ENCODE measurements at regions not wholly inside any gene's neighbourhood (a gene's known extent, or its start where the extent isn't known, plus 50 kb on each side); places are given as distances from the start of the nearest gene placed in this dataset.
A peak's percentile ranks its signal among the peaks of the same experiment; 100 is the strongest.

DNA sequence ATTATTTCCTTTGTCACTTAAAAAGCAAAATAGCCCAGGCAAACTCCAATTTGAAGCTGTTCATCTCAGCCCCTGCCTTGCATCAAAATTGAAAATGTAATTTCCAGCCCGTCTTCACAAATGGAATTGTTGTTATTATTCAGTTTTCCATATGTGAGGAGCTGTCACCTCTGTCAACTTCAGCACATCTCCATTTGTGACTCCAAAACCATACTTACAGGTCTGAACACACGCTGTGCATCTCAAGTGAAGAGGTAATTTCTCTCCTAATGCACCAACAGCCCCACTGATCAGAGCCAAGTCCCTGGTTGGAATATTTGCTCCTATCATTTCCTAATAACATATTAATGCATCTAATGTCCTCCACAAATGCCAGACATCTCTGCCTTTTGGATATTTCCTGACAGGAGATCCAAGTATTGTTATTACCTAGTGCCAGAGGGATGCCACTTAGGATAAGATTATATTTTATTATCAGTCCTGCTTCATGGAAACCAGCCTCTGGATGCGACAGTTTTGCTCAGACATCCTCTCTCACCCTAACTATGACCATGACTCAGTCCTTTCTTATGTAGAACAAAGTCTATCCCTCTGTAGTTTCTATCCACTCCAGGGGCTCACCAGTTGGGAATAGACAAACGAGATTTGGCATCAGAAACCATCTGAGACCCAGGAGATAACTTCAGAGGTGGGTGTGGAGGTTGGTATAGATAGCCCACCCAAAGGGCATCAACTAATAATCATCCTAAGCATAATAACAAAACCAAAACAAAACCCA is 379.8 kb downstream of the VPS13C start:
- Histone ChIP-seq H2AFZ (ENCODE audit: low read length) (no peak overlapping the region), H3K4me2 (ENCODE audit: insufficient read depth, insufficient read length, low read length) (no peak overlapping the region), H3K27me3 (ENCODE audit: insufficient read depth, low read length) (no peaks in the 10 kb centered on the region), H2BK12ac (ENCODE audit: insufficient read length, low read depth, low read length) (no peak overlapping the region), H3K79me2 (ENCODE audit: insufficient read depth, low read length) (no peaks in the 10 kb centered on the region), H4K20me1 (ENCODE audit: control insufficient read depth, insufficient read depth, insufficient read length) (no peaks in the 10 kb centered on the region), H3K18ac (ENCODE audit: insufficient read length, low read depth, low read length) (no peak overlapping the region), H2BK20ac (ENCODE audit: low read depth, low read length, poor library complexity, severe bottlenecking) (no peak overlapping the region), H3K27ac (ENCODE audit: insufficient read length, low read depth, low read length) (no peak overlapping the region), H2BK120ac (ENCODE audit: low read depth, low read length, poor library complexity, severe bottlenecking) (no peak overlapping the region), H4K5ac (ENCODE audit: insufficient read length, low read depth, low read length) (no peak overlapping the region), H3K23me2 (ENCODE audit: insufficient read length, low read depth, low read length, poor library complexity, severe bottlenecking) (no peaks in the 10 kb centered on the region), H3K9me3 (ENCODE audit: control insufficient read depth, low read depth, low read length) (no peaks in the 10 kb centered on the region), H2BK5ac (ENCODE audit: insufficient read length, low read length) (peak overlapping the region; percentile 37), H3K14ac (ENCODE audit: insufficient read depth, low read length) (no peak overlapping the region), H3K4ac (ENCODE audit: low read depth, low read length) (no peak overlapping the region), H4K8ac (replicated peaks; ENCODE audit: insufficient read length, low read depth, low read length) (no peak overlapping the region), H3K23ac (ENCODE audit: insufficient read length, low read depth, low read length) (no peak overlapping the region), H3K56ac (ENCODE audit: insufficient read length, low read depth, low read length) (no peak overlapping the region), H3T11ph (ENCODE audit: low read length) (no peak overlapping the region), H4K91ac (ENCODE audit: insufficient read length, low read depth, low read length) (no peak overlapping the region), H2BK15ac (ENCODE audit: low read depth, low read length) (no peak overlapping the region), H3K4me1 (ENCODE audit: insufficient read depth, low read length) (peaks cover 6% of the 10 kb centered on the region; the same call in 1 of the 2 replicates), H3K9ac (ENCODE audit: extremely low read depth, insufficient read length, low read length) (no peak overlapping the region), H3K79me1 (ENCODE audit: insufficient read depth, low read depth, low read length, poor library complexity, severe bottlenecking) (no peaks in the 10 kb centered on the region), H2AK5ac (ENCODE audit: insufficient read length, low read length) (no peak overlapping the region)
- no CpG with 5 or more reads among the region's 4 CpGs for WGBS (ENCODE audit: extremely low coverage, insufficient read length, low lambda C conversion rate)
- DNase-seq: no peak
- Mint-ChIP-seq H3K4me3 (no peak overlapping the region), H3K27me3 (ENCODE audit: low read depth) (no peaks in the 10 kb centered on the region), H3K27ac (peak overlapping the region in 2 of 3 experiments; percentile 0 to 24; a peak in 2 of 7 replicates), H3K9me3 (peaks cover 0 to 8% of the 10 kb centered on the region in 2 experiments; a peak in 3 of 5 replicates), H3K4me1 (peaks cover 28 to 32% of the 10 kb centered on the region in 2 experiments), H3K36me3 (ENCODE audit: insufficient read depth in 1 of 3, low read depth in 3 of 3) (no peaks in the 10 kb centered on the region; a peak in 1 of 7 replicates)
- TF ChIP-seq, protein P1, sequence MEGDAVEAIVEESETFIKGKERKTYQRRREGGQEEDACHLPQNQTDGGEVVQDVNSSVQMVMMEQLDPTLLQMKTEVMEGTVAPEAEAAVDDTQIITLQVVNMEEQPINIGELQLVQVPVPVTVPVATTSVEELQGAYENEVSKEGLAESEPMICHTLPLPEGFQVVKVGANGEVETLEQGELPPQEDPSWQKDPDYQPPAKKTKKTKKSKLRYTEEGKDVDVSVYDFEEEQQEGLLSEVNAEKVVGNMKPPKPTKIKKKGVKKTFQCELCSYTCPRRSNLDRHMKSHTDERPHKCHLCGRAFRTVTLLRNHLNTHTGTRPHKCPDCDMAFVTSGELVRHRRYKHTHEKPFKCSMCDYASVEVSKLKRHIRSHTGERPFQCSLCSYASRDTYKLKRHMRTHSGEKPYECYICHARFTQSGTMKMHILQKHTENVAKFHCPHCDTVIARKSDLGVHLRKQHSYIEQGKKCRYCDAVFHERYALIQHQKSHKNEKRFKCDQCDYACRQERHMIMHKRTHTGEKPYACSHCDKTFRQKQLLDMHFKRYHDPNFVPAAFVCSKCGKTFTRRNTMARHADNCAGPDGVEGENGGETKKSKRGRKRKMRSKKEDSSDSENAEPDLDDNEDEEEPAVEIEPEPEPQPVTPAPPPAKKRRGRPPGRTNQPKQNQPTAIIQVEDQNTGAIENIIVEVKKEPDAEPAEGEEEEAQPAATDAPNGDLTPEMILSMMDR (conservative IDR thresholded peaks at IDR 0.05): no peak
